ENCODE measurements at regions not wholly inside any gene's neighbourhood (a gene's known extent, or its start where the extent isn't known, plus 50 kb on each side); places are given as distances from the start of the nearest gene placed in this dataset.

- WGBS, 5 donors = 93 to 98% (median 96%) methylated on average over 11 of the region's 11 CpGs
- Histone ChIP-seq H3K4me3 (no peak overlapping the region), H3K9me3 (no peaks in the 10 kb centered on the region), H3K36me3 (no peaks in the 10 kb centered on the region), H3K4me1 (peaks cover 5 to 26% (median 13%) of the 10 kb centered on the region in 4 donors), H3K27me3 (no peaks in the 10 kb centered on the region), H3K27ac (no peak overlapping the region)
- TF ChIP-seq CTCF (IDR thresholded peaks at IDR 0.05) (no peak), POLR2A (IDR thresholded peaks at IDR 0.05) (no peak)
- no peak for DNase-seq
- intact Hi-C loops (cut with DNase I; ENCODE audit: low total_unique reads) = no loop called here
Observed at GRCh38 chr3:124518350-124518749, 211.9 kb upstream of the UMPS start.

GRCh38 chr3:124519591-124520194 is 210.6 kb upstream of the UMPS start:
- no peaks in the 10 kb centered on the region for H3K9me3 ChIP-seq
- peaks cover 5 to 14% (median 7%) of the 10 kb centered on the region in 4 donors for H3K4me1 ChIP-seq
- H3K4me3 ChIP-seq = no peak overlapping the region
- H3K27me3 ChIP-seq = no peaks in the 10 kb centered on the region
- no peak for TF ChIP-seq POLR2AphosphoS5 (IDR thresholded peaks at IDR 0.05)
- no peak for TF ChIP-seq EP300 (IDR thresholded peaks at IDR 0.05)
- TF ChIP-seq POLR2A (IDR thresholded peaks at IDR 0.05) = no peak
- TF ChIP-seq CTCF (IDR thresholded peaks at IDR 0.05) = no peak
- WGBS, 5 donors = 84 to 93% (median 88%) methylated on average over 7 of the region's 7 CpGs
- H3K36me3 ChIP-seq = no peaks in the 10 kb centered on the region
- DNase-seq = peak in 1 of 2 donors; percentile 13
- intact Hi-C loops (cut with DNase I; ENCODE audit: low total_unique reads) = no loop called here
- H3K27ac ChIP-seq = no peak overlapping the region

- WGBS, 5 donors = 29 to 51% (median 33%) methylated on average over 5 of the region's 5 CpGs
- no peak for TF ChIP-seq POLR2AphosphoS5 (IDR thresholded peaks at IDR 0.05)
- no peak for TF ChIP-seq CTCF (IDR thresholded peaks at IDR 0.05)
- no peak for TF ChIP-seq EP300 (IDR thresholded peaks at IDR 0.05)
- TF ChIP-seq POLR2A (IDR thresholded peaks at IDR 0.05) = no peak
- Histone ChIP-seq H3K36me3 (no peaks in the 10 kb centered on the region), H3K4me3 (no peak overlapping the region), H3K9me3 (peaks cover 0 to 11% (median 0%) of the 10 kb centered on the region in 4 donors), H3K27me3 (no peaks in the 10 kb centered on the region), H3K27ac (no peak overlapping the region), H3K4me1 (peaks cover 5 to 14% (median 7%) of the 10 kb centered on the region in 4 donors)
- intact Hi-C loops (cut with DNase I; ENCODE audit: low total_unique reads) = no loop called here
- DNase-seq = peak in 1 of 2 donors; percentile 56
Observed at GRCh38 chr3:124520970-124521369, 209.3 kb upstream of the UMPS start.

GRCh38 chr3:124522082-124522625 is 208.1 kb upstream of the UMPS start:
- no peak overlapping the region for H3K27ac ChIP-seq
- H3K4me1 ChIP-seq = peaks cover 5 to 14% (median 7%) of the 10 kb centered on the region in 4 donors
- 84 to 100% (median 96%) methylated on average over 1 of the region's 1 CpG for WGBS, 5 donors
- no peaks in the 10 kb centered on the region for H3K36me3 ChIP-seq
- no peak for TF ChIP-seq CTCF (IDR thresholded peaks at IDR 0.05)
- no peak for TF ChIP-seq EP300 (IDR thresholded peaks at IDR 0.05)
- no peak for TF ChIP-seq POLR2AphosphoS5 (IDR thresholded peaks at IDR 0.05)
- TF ChIP-seq POLR2A (IDR thresholded peaks at IDR 0.05) = no peak
- peaks cover 0 to 11% (median 0%) of the 10 kb centered on the region in 4 donors for H3K9me3 ChIP-seq
- intact Hi-C loops (cut with DNase I; ENCODE audit: low total_unique reads) = no loop called here
- H3K27me3 ChIP-seq = no peaks in the 10 kb centered on the region
- H3K4me3 ChIP-seq = no peak overlapping the region
- no peak for DNase-seq

Data from stomach (tissue), 8 donors.